A673 (cell line): ENCODE measurements at regions not wholly inside any gene's neighbourhood (a gene's known extent, or its start where the extent isn't known, plus 50 kb on each side); places are given as distances from the start of the nearest gene placed in this dataset.

Source experiments
- BruUV-seq: library from RNA; stranded (reverse); fragments of 400-500 nt; replicated peaks from 2 replicates; lab custom pipeline; 2021; lab: Mats Ljungman, UMichigan
- CTCF ChIA-PET: fragments of 300-600 bp; sonication (Branson Sonifier 250); formaldehyde crosslinking; loops from one replicate; lab custom pipeline; 2022; ENCODE audit warnings: antibody characterized with exemption; lab: Charles Lee
- POLR2A ChIA-PET: fragments of 300-600 bp; sonication (Branson Sonifier 250); formaldehyde crosslinking; loops from one replicate; lab custom pipeline; 2022; ENCODE audit warnings: antibody characterized with exemption; ENCODE audit not compliant: low non-redundant PET; lab: Charles Lee
- DNase-seq: peaks from one replicate; pipeline ENCODE4 v3.0.0-alpha.2; 2015; ENCODE audit warnings: low spot score
- H3K27ac ChIP-seq: fragments of 200-600 bp; sonication (generic); 2 replicates; pipeline ENCODE4 v1.5.1; 2016; ENCODE audit warnings: mixed run types, low read depth, mild to moderate bottlenecking, mixed read lengths, antibody characterized with exemption, low read length; ENCODE audit not compliant: poor library complexity, severe bottlenecking
- H3K27me3 ChIP-seq: fragments of 200-600 bp; sonication (generic); replicated peaks from 2 replicates; pipeline ENCODE4 v1.6.1; 2017; ENCODE audit warnings: mixed run types, low read depth, mild to moderate bottlenecking, mixed read lengths, antibody characterized with exemption, low read length; ENCODE audit not compliant: insufficient read depth, poor library complexity
- H3K36me3 ChIP-seq: fragments of 200-600 bp; sonication (generic); 2 replicates; pipeline ENCODE4 v1.6.1; 2016; ENCODE audit warnings: mixed run types, mild to moderate bottlenecking, mixed read lengths, antibody characterized with exemption, low read length; ENCODE audit not compliant: insufficient read depth, poor library complexity, severe bottlenecking
- H3K4me1 ChIP-seq: fragments of 200-600 bp; sonication (generic); 2 replicates; pipeline ENCODE4 v1.6.1; 2017; ENCODE audit warnings: mixed run types, mild to moderate bottlenecking, mixed read lengths, antibody characterized with exemption, low read length; ENCODE audit not compliant: insufficient read depth, poor library complexity, severe bottlenecking
- H3K4me3 ChIP-seq: fragments of 200-600 bp; sonication (generic); 2 replicates; pipeline ENCODE4 v1.5.1; 2016; ENCODE audit warnings: low read depth, mixed run types, mild to moderate bottlenecking, mixed read lengths, low read length; ENCODE audit not compliant: poor library complexity, severe bottlenecking
- H3K9me3 ChIP-seq: fragments of 200-600 bp; sonication (generic); 2 replicates; pipeline ENCODE4 v1.6.1; 2016; ENCODE audit warnings: mixed run types, low read depth, mild to moderate bottlenecking, mixed read lengths, antibody characterized with exemption, low read length; ENCODE audit not compliant: poor library complexity, severe bottlenecking
- CTCF ChIP-seq: fragments of 300-800, 200-600 bp; sonication (generic); conservative IDR thresholded peaks from 2 replicates; pipeline ENCODE4 v1.5.1; 2017; ENCODE audit warnings: low read depth, mild to moderate bottlenecking, antibody characterized with exemption, low read length, moderate library complexity, mixed read lengths
- EZH2 ChIP-seq: fragments of 200-600 bp; sonication (generic); IDR thresholded peaks from 2 replicates; pipeline ENCODE4 v1.6.1; 2017; ENCODE audit warnings: borderline replicate concordance, low read depth, mild to moderate bottlenecking, mixed read lengths, antibody characterized with exemption, low read length; ENCODE audit not compliant: poor library complexity, severe bottlenecking
- intact Hi-C: fragments of 100-400 bp; cut with micrococcal nuclease; formaldehyde crosslinking; loops from one replicate; pipeline ENCODE4 v1.10.0; 2022; ENCODE audit not compliant: unreplicated experiment

- POLR2A ChIA-PET, result no interaction called here
- H3K4me1 ChIP-seq, result no peaks in the 10 kb centered on the region
- CTCF ChIA-PET, result no interaction called here
- H3K36me3 ChIP-seq, result no peaks in the 10 kb centered on the region
- no peak overlapping the region for H3K4me3 ChIP-seq
- H3K27me3 ChIP-seq, result no peaks in the 10 kb centered on the region
- TF ChIP-seq CTCF, result no peak
- TF ChIP-seq EZH2, result no peak
- H3K27ac ChIP-seq, result no peak overlapping the region
- DNase-seq, result peak; percentile 6
- no peaks in the 10 kb centered on the region for H3K9me3 ChIP-seq
- intact Hi-C loops, result no loop called here
- no TSS peak for BruUV-seq
Observed at GRCh38 chr3:88986834-88987233, 120.6 kb upstream of the EPHA3 start.

- Histone ChIP-seq H3K36me3 (no peaks in the 10 kb centered on the region), H3K4me1 (no peaks in the 10 kb centered on the region), H3K9me3 (no peaks in the 10 kb centered on the region), H3K27ac (no peak overlapping the region), H3K27me3 (no peaks in the 10 kb centered on the region), H3K4me3 (no peak overlapping the region)
- CTCF ChIA-PET, result no interaction called here
- BruUV-seq, result no TSS peak
- POLR2A ChIA-PET, result no interaction called here
- no peak for DNase-seq
- intact Hi-C loops, result no loop called here
- TF ChIP-seq CTCF (no peak), EZH2 (no peak)
Observed at GRCh38 chr3:88987776-88988175, 119.6 kb upstream of the EPHA3 start.

- no peaks in the 10 kb centered on the region for H3K4me1 ChIP-seq
- TF ChIP-seq EZH2 (no peak), CTCF (no peak)
- no peak for DNase-seq
- no TSS peak for BruUV-seq
- POLR2A ChIA-PET, result interaction anchor here (0.6 kb wide), 1 partner anchor 61 kb away, joined by 3 read pairs; no protein-coding TSS in a partner anchor
- intact Hi-C loops, result no loop called here
- no peaks in the 10 kb centered on the region for H3K36me3 ChIP-seq
- no peaks in the 10 kb centered on the region for H3K27me3 ChIP-seq
- no peak overlapping the region for H3K27ac ChIP-seq
- CTCF ChIA-PET, result no interaction called here
- no peaks in the 10 kb centered on the region for H3K9me3 ChIP-seq
- no peak overlapping the region for H3K4me3 ChIP-seq
Observed at GRCh38 chr3:88988906-88989305, 118.5 kb upstream of the EPHA3 start.
